Breast epithelium (tissue), 4 donors: ENCODE measurements at regions not wholly inside any gene's neighbourhood (a gene's known extent, or its start where the extent isn't known, plus 50 kb on each side); places are given as distances from the start of the nearest gene placed in this dataset.
A peak's percentile ranks its signal among the peaks of the same experiment; 100 is the strongest.

Source experiments
- DNase-seq, 2 donors: peaks; one replicate each; pipeline ENCODE4 v3.0.0-alpha.2; 2019; ENCODE audit warnings: low spot score in 2 of 2
- H3K27ac ChIP-seq, 2 donors: fragments of 200-600 bp; sonication (generic) in 1 of 2; one replicate each; pipeline ENCODE4 v1.5.1; 2016 to 2019; ENCODE audit warnings: mild to moderate bottlenecking in 1 of 2
- H3K27me3 ChIP-seq, 2 donors: fragments of 200-600 bp; sonication (generic) in 1 of 2; one replicate each; pipeline versions ENCODE4 v1.5.1 to v1.6.0; 2017 to 2019; ENCODE audit warnings: control low read depth in 1 of 2, mild to moderate bottlenecking in 1 of 2
- H3K36me3 ChIP-seq: fragments of 200-600 bp; one replicate; pipeline ENCODE4 v1.5.1; 2019
- H3K4me1 ChIP-seq, 2 donors: fragments of 200-600 bp; sonication (generic); one replicate each; pipeline ENCODE4 v1.5.1; 2016 to 2019; ENCODE audit warnings: control low read depth in 1 of 2
- H3K4me3 ChIP-seq, 3 donors: fragments of 200-600 bp; sonication (generic); 1 replicate in 2 of 3; 2 replicates in 1 of 3; pipeline ENCODE4 v1.5.1; 2016 to 2019; ENCODE audit warnings: mild to moderate bottlenecking in 3 of 3, moderate library complexity in 2 of 3
- H3K9me3 ChIP-seq, 2 donors: fragments of 200-600 bp; sonication (generic) in 1 of 2; one replicate each; pipeline ENCODE4 v1.5.1; 2016 to 2019; ENCODE audit warnings: control low read depth in 1 of 2
- CTCF ChIP-seq, 3 donors: fragments of 450-650 bp; IDR thresholded peaks; one replicate each; pipeline ENCODE4 v1.5.1; 2016 to 2017; ENCODE audit warnings: antibody characterized with exemption in 3 of 3, mild to moderate bottlenecking in 3 of 3, moderate library complexity in 3 of 3
- POLR2A ChIP-seq: fragments of 450-650 bp; IDR thresholded peaks from one replicate; pipeline ENCODE4 v1.6.1; 2016; ENCODE audit warnings: antibody characterized with exemption, mild to moderate bottlenecking, moderate library complexity
- POLR2AphosphoS5 ChIP-seq, 3 donors: sonication (generic); formaldehyde crosslinking; IDR thresholded peaks; one replicate each; pipeline ENCODE4 v1.6.1; 2017; ENCODE audit warnings: antibody characterized with exemption in 3 of 3
- intact Hi-C: fragments of 100-400 bp; cut with DNase I; formaldehyde crosslinking; loops from one replicate; pipeline ENCODE4 v1.15.1; 2023; ENCODE audit warnings: low total_unique reads

DNA sequence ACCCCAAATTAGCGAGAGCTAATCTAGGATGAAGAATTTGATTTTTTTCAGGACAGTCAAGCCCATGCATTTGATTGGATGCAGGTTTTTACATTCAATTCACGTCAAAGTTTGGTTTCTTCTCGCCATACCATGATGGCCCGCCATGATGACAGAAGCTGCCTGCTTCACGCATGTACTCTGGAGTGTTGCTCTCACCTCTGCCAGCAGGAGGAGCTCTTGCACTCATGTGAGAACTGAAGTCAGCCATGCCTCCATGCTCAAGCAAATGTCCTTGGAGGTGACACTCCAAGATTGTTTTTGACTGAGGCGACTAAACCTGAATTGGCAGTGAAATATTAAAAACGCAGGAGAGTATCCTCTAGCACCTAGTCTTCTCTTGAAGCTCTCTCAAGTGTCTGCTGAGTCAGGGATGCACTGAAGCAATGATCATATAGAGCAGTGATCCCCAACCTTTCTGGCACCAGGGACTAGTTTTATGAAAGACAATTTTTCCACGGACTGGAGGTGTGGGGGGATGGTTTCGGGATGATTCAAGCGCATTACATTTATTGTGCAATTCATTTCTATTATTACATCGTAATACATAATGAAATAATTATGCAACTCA is 120.9 kb downstream of the SAMMSON start:
- no peaks in the 10 kb centered on the region for H3K27me3 ChIP-seq
- H3K27ac ChIP-seq = no peak overlapping the region
- intact Hi-C loops = loop anchor here (1.0 kb wide), 1 partner anchor 16 kb away; no protein-coding TSS in a partner anchor
- no peak overlapping the region for H3K4me3 ChIP-seq
- no peaks in the 10 kb centered on the region for H3K4me1 ChIP-seq
- DNase-seq = peak in 1 of 2 donors; percentile 66
- no peaks in the 10 kb centered on the region for H3K36me3 ChIP-seq
- no peaks in the 10 kb centered on the region for H3K9me3 ChIP-seq
- TF ChIP-seq POLR2AphosphoS5 (IDR thresholded peaks at IDR 0.05) (no peak), CTCF (IDR thresholded peaks at IDR 0.05) (peak in 2 of 3 donors; percentile 31 to 43)

DNA sequence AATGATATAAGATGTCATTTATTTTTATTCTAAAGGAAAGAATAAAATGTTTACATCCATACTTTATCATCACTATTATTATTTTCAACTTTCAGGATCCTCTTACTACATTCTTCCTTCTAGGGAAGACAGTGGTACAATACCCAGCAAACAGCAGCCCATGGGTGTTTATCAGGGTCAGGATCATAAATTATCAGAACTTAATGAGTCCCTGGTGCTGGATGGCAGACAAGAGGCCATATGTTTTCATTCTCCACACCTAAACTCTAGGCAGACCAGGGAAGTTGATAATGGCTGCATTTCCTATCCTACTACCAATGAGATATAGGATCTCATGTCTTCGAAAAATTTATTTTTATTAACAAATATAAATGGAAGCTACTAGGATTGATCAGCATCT is 127.7 kb downstream of the SAMMSON start:
- Histone ChIP-seq H3K4me1 (no peaks in the 10 kb centered on the region), H3K27ac (no peak overlapping the region), H3K9me3 (no peaks in the 10 kb centered on the region), H3K27me3 (no peaks in the 10 kb centered on the region), H3K4me3 (no peak overlapping the region), H3K36me3 (no peaks in the 10 kb centered on the region)
- TF ChIP-seq POLR2AphosphoS5 (IDR thresholded peaks at IDR 0.05) = no peak
- no peak for TF ChIP-seq CTCF (IDR thresholded peaks at IDR 0.05)
- TF ChIP-seq POLR2A = no peak
- intact Hi-C loops = no loop called here
- no peak for DNase-seq

DNA sequence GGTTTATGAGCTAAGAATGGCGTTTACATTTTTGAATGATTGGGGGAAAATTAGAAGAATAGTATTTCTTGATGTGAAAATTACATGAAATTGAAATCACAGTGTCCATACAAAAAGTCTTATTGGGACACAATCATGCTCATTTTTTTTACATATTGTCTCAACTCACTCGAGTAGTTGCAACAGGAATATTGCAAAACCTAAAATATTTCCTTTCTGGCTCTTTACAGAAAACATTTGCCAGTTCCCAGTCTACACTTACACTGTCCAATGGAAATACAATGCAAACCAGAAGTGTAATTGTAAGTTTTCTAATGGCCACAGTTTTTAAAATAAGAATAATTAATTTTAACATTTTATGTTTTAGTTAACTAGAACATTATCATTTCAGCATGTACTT is 137.8 kb downstream of the SAMMSON start:
- DNase-seq = no peak
- intact Hi-C loops = no loop called here
- no peaks in the 10 kb centered on the region for H3K9me3 ChIP-seq

DNA sequence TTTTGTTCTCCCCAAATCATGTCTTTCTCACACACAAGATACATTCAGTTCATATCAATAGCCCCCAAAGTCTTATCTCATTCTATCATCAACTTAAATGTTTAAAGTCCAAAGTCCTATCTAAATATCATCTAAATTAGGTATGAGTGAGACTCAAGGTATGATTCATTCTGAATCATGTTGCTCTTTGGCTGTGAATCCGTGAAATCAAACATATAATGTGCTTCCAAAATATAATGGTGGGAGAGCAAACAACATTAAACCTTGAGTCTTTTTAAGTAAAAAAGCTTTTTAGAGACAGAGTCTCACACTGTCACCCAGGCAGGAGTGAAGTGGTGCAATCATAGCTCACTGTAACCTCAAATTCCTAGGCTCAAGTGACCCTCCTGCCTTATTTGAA is 139.1 kb downstream of the SAMMSON start:
- intact Hi-C loops = no loop called here
- Histone ChIP-seq H3K27me3 (no peaks in the 10 kb centered on the region), H3K4me3 (no peak overlapping the region), H3K36me3 (no peaks in the 10 kb centered on the region), H3K9me3 (no peaks in the 10 kb centered on the region), H3K27ac (no peak overlapping the region), H3K4me1 (no peaks in the 10 kb centered on the region)
- no peak for DNase-seq
- TF ChIP-seq CTCF (IDR thresholded peaks at IDR 0.05) = no peak
- TF ChIP-seq POLR2AphosphoS5 (IDR thresholded peaks at IDR 0.05) = no peak
- no peak for TF ChIP-seq POLR2A

More for the DNA sequence above, 137.8 kb downstream of the SAMMSON start:
- no peaks in the 10 kb centered on the region for H3K36me3 ChIP-seq
- no peak overlapping the region for H3K27ac ChIP-seq
- H3K27me3 ChIP-seq = no peaks in the 10 kb centered on the region
- H3K4me1 ChIP-seq = no peaks in the 10 kb centered on the region
- TF ChIP-seq POLR2A = no peak
- no peak overlapping the region for H3K4me3 ChIP-seq
